Effector memory CD8-positive, alpha-beta T cell (primary cell): ENCODE measurements at regions not wholly inside any gene's neighbourhood (a gene's known extent, or its start where the extent isn't known, plus 50 kb on each side); places are given as distances from the start of the nearest gene placed in this dataset.
"Not testable (repeated sequence)": the region's sequence is repeated elsewhere in the genome, so short reads cannot be mapped to it uniquely, and the experiment has no call there.

Experiments
- ATAC-seq: fragments of 150-1000 bp; cut with Tn5 transposase; replicated peaks from 2 replicates; pipeline ENCODE4 v1.10.0; 2021; ENCODE audit warnings: mild to moderate bottlenecking, moderate library complexity
- DNase-seq, 3 experiments: peaks; one replicate each; pipeline ENCODE4 v3.0.0; 2021
- H3K27ac Mint-ChIP-seq, 2 donors: one replicate each; pipeline ENCODE4 v1.8.0; 2022; ENCODE audit warnings: mild to moderate bottlenecking in 2 of 2, mixed read lengths in 2 of 2, moderate library complexity in 2 of 2
- H3K27me3 Mint-ChIP-seq, 2 donors: one replicate each; pipeline ENCODE4 v1.8.0; 2022; ENCODE audit warnings: mixed read lengths in 2 of 2
- H3K36me3 Mint-ChIP-seq: one replicate; pipeline ENCODE4 v1.8.0; 2022; ENCODE audit warnings: mild to moderate bottlenecking, moderate library complexity, mixed read lengths; ENCODE audit not compliant: insufficient read depth
- H3K4me1 Mint-ChIP-seq, 2 donors: one replicate each; pipeline ENCODE4 v1.8.0; 2022; ENCODE audit warnings: low read depth in 2 of 2, mixed read lengths in 2 of 2
- H3K4me3 Mint-ChIP-seq, 2 donors: one replicate each; pipeline ENCODE4 v1.8.0; 2022; ENCODE audit warnings: mild to moderate bottlenecking in 2 of 2, mixed read lengths in 2 of 2, moderate library complexity in 2 of 2
- H3K9me3 Mint-ChIP-seq, 2 donors: one replicate each; pipeline ENCODE4 v1.8.0; 2022; ENCODE audit warnings: mixed read lengths in 2 of 2

GRCh38 chr17:30653038-30653437 is 171.5 kb downstream of the CRLF3 start:
- H3K4me1 Mint-ChIP-seq, H3K9me3 Mint-ChIP-seq, H3K27ac Mint-ChIP-seq, H3K36me3 Mint-ChIP-seq, DNase-seq, H3K27me3 Mint-ChIP-seq, ATAC-seq, H3K4me3 Mint-ChIP-seq: not testable (repeated sequence)

GRCh38 chr17:30650149-30650548 is 172.9 kb downstream of the GOSR1 start:
- not testable (repeated sequence) for H3K4me1 Mint-ChIP-seq, ATAC-seq, H3K9me3 Mint-ChIP-seq, H3K27me3 Mint-ChIP-seq, H3K4me3 Mint-ChIP-seq, DNase-seq, H3K36me3 Mint-ChIP-seq, H3K27ac Mint-ChIP-seq

- not testable (repeated sequence) for H3K36me3 Mint-ChIP-seq, H3K27ac Mint-ChIP-seq, H3K27me3 Mint-ChIP-seq, H3K9me3 Mint-ChIP-seq, H3K4me3 Mint-ChIP-seq, H3K4me1 Mint-ChIP-seq, ATAC-seq, DNase-seq
Measured at GRCh38 chr17:30648015-30648620, 170.9 kb downstream of the GOSR1 start.

- not testable (repeated sequence) for DNase-seq, H3K9me3 Mint-ChIP-seq
Measured at GRCh38 chr17:30645875-30646274, 168.7 kb downstream of the GOSR1 start.

GRCh38 chr17:30644713-30645112 is 167.5 kb downstream of the GOSR1 start:
- ATAC-seq = peak; percentile 70
- not testable (repeated sequence) for H3K27ac Mint-ChIP-seq, H3K4me1 Mint-ChIP-seq, H3K27me3 Mint-ChIP-seq, H3K36me3 Mint-ChIP-seq, DNase-seq, H3K4me3 Mint-ChIP-seq, H3K9me3 Mint-ChIP-seq

More at GRCh38 chr17:30645875-30646274, 168.7 kb downstream of the GOSR1 start:
- not testable (repeated sequence) for H3K4me1 Mint-ChIP-seq, H3K36me3 Mint-ChIP-seq, H3K27ac Mint-ChIP-seq, H3K27me3 Mint-ChIP-seq, H3K4me3 Mint-ChIP-seq, ATAC-seq

- H3K4me1 Mint-ChIP-seq, H3K36me3 Mint-ChIP-seq, H3K27ac Mint-ChIP-seq, H3K4me3 Mint-ChIP-seq, H3K9me3 Mint-ChIP-seq, DNase-seq, ATAC-seq, H3K27me3 Mint-ChIP-seq: not testable (repeated sequence)
Measured at GRCh38 chr17:30644287-30644686, 167.1 kb downstream of the GOSR1 start.

GRCh38 chr17:30641428-30641827 is 164.2 kb downstream of the GOSR1 start:
- H3K27ac Mint-ChIP-seq, H3K36me3 Mint-ChIP-seq, ATAC-seq: not testable (repeated sequence)

GRCh38 chr17:30639391-30639790 is 162.2 kb downstream of the GOSR1 start:
- not testable (repeated sequence) for H3K4me3 Mint-ChIP-seq, H3K27me3 Mint-ChIP-seq, H3K27ac Mint-ChIP-seq, H3K36me3 Mint-ChIP-seq, DNase-seq, ATAC-seq, H3K9me3 Mint-ChIP-seq, H3K4me1 Mint-ChIP-seq

More at GRCh38 chr17:30641428-30641827, 164.2 kb downstream of the GOSR1 start:
- H3K4me3 Mint-ChIP-seq, DNase-seq, H3K4me1 Mint-ChIP-seq, H3K27me3 Mint-ChIP-seq, H3K9me3 Mint-ChIP-seq: not testable (repeated sequence)

GRCh38 chr17:30638968-30639367 is 161.8 kb downstream of the GOSR1 start:
- not testable (repeated sequence) for H3K36me3 Mint-ChIP-seq, DNase-seq, H3K4me1 Mint-ChIP-seq, H3K4me3 Mint-ChIP-seq, H3K9me3 Mint-ChIP-seq, H3K27me3 Mint-ChIP-seq, ATAC-seq
- H3K27ac Mint-ChIP-seq = peak overlapping the region in 1 of 2 donors; percentile 44

- H3K4me3 Mint-ChIP-seq, H3K9me3 Mint-ChIP-seq, H3K36me3 Mint-ChIP-seq, H3K27me3 Mint-ChIP-seq, H3K4me1 Mint-ChIP-seq, DNase-seq, H3K27ac Mint-ChIP-seq, ATAC-seq: not testable (repeated sequence)
Measured at GRCh38 chr17:30631651-30632050, 154.4 kb downstream of the GOSR1 start.

GRCh38 chr17:30625380-30625779 is 148.2 kb downstream of the GOSR1 start:
- not testable (repeated sequence) for H3K4me1 Mint-ChIP-seq, ATAC-seq, H3K27me3 Mint-ChIP-seq

GRCh38 chr17:30624180-30624579 is 147.0 kb downstream of the GOSR1 start:
- H3K27ac Mint-ChIP-seq, H3K27me3 Mint-ChIP-seq, H3K4me1 Mint-ChIP-seq, H3K4me3 Mint-ChIP-seq, H3K9me3 Mint-ChIP-seq, DNase-seq, H3K36me3 Mint-ChIP-seq, ATAC-seq: not testable (repeated sequence)

More at GRCh38 chr17:30625380-30625779, 148.2 kb downstream of the GOSR1 start:
- not testable (repeated sequence) for H3K4me3 Mint-ChIP-seq, H3K36me3 Mint-ChIP-seq, H3K9me3 Mint-ChIP-seq, DNase-seq, H3K27ac Mint-ChIP-seq

- H3K36me3 Mint-ChIP-seq = peaks cover 12% of the 10 kb centered on the region
- not testable (repeated sequence) for ATAC-seq
Measured at GRCh38 chr17:30609682-30610081, 132.5 kb downstream of the GOSR1 start.

GRCh38 chr17:30605523-30605922 is 128.3 kb downstream of the GOSR1 start:
- no peak for DNase-seq
- Mint-ChIP-seq H3K9me3 (no peaks in the 10 kb centered on the region), H3K27ac (no peak overlapping the region), H3K36me3 (peaks cover 8% of the 10 kb centered on the region), H3K27me3 (no peaks in the 10 kb centered on the region), H3K4me3 (no peak overlapping the region), H3K4me1 (peaks cover 14 to 15% of the 10 kb centered on the region in 2 donors)
- no peak for ATAC-seq

More at GRCh38 chr17:30609682-30610081, 132.5 kb downstream of the GOSR1 start:
- H3K27ac Mint-ChIP-seq, DNase-seq, H3K4me3 Mint-ChIP-seq, H3K9me3 Mint-ChIP-seq, H3K27me3 Mint-ChIP-seq, H3K4me1 Mint-ChIP-seq: not testable (repeated sequence)
